ENCODE measurements at regions not wholly inside any gene's neighbourhood (a gene's known extent, or its start where the extent isn't known, plus 50 kb on each side); places are given as distances from the start of the nearest gene placed in this dataset.

GRCh38 chr3:44160818-44161217 lies 80.9 kb upstream of the TOPAZ1 start:
- TF ChIP-seq CTCF (conservative IDR thresholded peaks at IDR 0.05; ENCODE audit: low read depth in 2 of 2) (no peak), EZH2 (IDR thresholded peaks at IDR 0.05; ENCODE audit: low read depth, unreplicated experiment) (no peak), REST (IDR thresholded peaks at IDR 0.05; ENCODE audit: unreplicated experiment) (no peak), ETS1 (IDR thresholded peaks at IDR 0.05) (no peak), STAT1 (IDR thresholded peaks at IDR 0.05; ENCODE audit: unreplicated experiment) (no peak), POLR2AphosphoS5 (IDR thresholded peaks at IDR 0.05; ENCODE audit: low read depth) (no peak), EZH2phosphoT487 (IDR thresholded peaks at IDR 0.05; ENCODE audit: unreplicated experiment) (no peak), ZNF114 (CRISPR knock-in tag; IDR thresholded peaks at IDR 0.05) (no peak), NANOG (IDR thresholded peaks at IDR 0.05; ENCODE audit: borderline replicate concordance) (no peak), ZNF331 (CRISPR knock-in tag; IDR thresholded peaks at IDR 0.05; ENCODE audit: low read depth) (no peak), JUNB (IDR thresholded peaks at IDR 0.05; ENCODE audit: unreplicated experiment) (no peak)
